ENCODE measurements at regions not wholly inside any gene's neighbourhood (a gene's known extent, or its start where the extent isn't known, plus 50 kb on each side); places are given as distances from the start of the nearest gene placed in this dataset.
"Not testable (repeated sequence)": the region's sequence is repeated elsewhere in the genome, so short reads cannot be mapped to it uniquely, and the experiment has no call there.

GRCh38 chr2:47650001-47650535, 79.3 kb upstream of the KCNK12 start:
- no peak for DNase-seq

- DNase-seq, result no peak
Observed at GRCh38 chr2:47645246-47645645, 74.5 kb upstream of the KCNK12 start.

- DNase-seq, result no peak
Observed at GRCh38 chr2:47644351-47644750, 73.6 kb upstream of the KCNK12 start.

- DNase-seq, result no peak
Observed at GRCh38 chr2:47641366-47641765, 70.6 kb upstream of the KCNK12 start.

GRCh38 chr2:47640356-47640755, 69.6 kb upstream of the KCNK12 start:
- no peak for DNase-seq

GRCh38 chr2:47639467-47639866, 68.7 kb upstream of the KCNK12 start:
- no peak for DNase-seq

GRCh38 chr2:47638430-47638829, 67.6 kb upstream of the KCNK12 start:
- no peak for DNase-seq

GRCh38 chr2:47636596-47637264, 65.9 kb upstream of the KCNK12 start:
- DNase-seq, result no peak

- no peak for DNase-seq
Observed at GRCh38 chr2:47636176-47636575, 65.4 kb upstream of the KCNK12 start.

GRCh38 chr2:47632754-47633153, 62.0 kb upstream of the KCNK12 start:
- DNase-seq, result no peak

GRCh38 chr2:47631792-47632398, 61.1 kb upstream of the KCNK12 start:
- no peak for DNase-seq

GRCh38 chr2:47631306-47631705, 60.5 kb upstream of the KCNK12 start:
- no peak for DNase-seq

GRCh38 chr2:47629501-47630460, 59.0 kb upstream of the KCNK12 start:
- no peak for DNase-seq

GRCh38 chr2:47628904-47629303, 58.1 kb upstream of the KCNK12 start:
- no peak for DNase-seq

GRCh38 chr2:47626664-47627063, 55.9 kb upstream of the KCNK12 start:
- DNase-seq, result no peak

GRCh38 chr2:47623140-47623539, 52.4 kb upstream of the KCNK12 start:
- not testable (repeated sequence) for DNase-seq

GRCh38 chr2:47620770-47621437, 50.1 kb upstream of the KCNK12 start:
- DNase-seq, result no peak
